ENCODE measurements at regions not wholly inside any gene's neighbourhood (a gene's known extent, or its start where the extent isn't known, plus 50 kb on each side); places are given as distances from the start of the nearest gene placed in this dataset.

DNA sequence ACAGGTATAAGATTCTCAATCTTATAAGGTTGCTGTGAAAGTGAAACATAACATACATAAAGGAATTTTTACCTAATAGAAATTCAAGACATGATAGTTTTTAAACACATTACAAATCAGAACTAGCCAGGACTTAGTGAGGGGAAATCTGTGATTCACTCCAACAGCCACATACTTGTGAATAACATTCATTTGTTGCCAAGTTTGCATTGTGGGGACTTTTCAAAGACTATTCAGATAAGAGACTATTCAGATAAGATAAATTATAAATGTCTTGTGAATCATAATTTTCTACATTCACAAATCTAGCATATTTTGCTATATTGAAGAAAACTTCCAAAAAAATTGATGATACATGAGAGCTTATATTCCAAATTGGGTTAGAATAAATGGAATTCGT lies 345.3 kb upstream of the CDH20 start:
- no peaks in the 10 kb centered on the region for H3K36me3 Mint-ChIP-seq (ENCODE audit: insufficient read depth in 2 of 2)
- no peak for ATAC-seq (replicated peaks in 1 of 2)
- no peaks in the 10 kb centered on the region for H3K4me1 Mint-ChIP-seq (ENCODE audit: low read depth)
- no peaks in the 10 kb centered on the region for H3K27me3 Mint-ChIP-seq (ENCODE audit: low read depth)
- H3K9me3 Mint-ChIP-seq, result peaks cover 5 to 15% of the 10 kb centered on the region in 2 donors
- no peak for DNase-seq
- no peak overlapping the region for H3K4me3 Mint-ChIP-seq
- H3K27ac Mint-ChIP-seq, result no peak overlapping the region

DNA sequence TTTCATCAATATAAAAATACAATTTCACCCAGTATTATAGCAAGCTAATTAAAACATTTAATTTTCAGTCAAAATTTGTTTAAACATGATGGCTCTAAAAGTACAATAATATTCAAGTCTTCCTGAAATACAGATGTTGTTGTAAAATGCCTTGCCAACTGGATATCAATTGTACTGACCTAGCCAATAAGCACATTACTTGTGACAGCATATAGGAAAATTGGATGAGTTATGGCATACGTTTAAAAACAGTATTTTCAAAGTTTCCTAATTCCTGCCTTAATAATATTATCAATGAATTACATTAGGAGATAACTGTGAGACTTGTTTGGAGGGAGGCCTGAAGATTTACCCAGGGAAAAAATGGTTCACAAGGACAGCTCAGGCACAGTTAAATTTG lies 336.9 kb upstream of the CDH20 start:
- no peak overlapping the region for H3K27ac Mint-ChIP-seq
- H3K27me3 Mint-ChIP-seq (ENCODE audit: low read depth), result no peaks in the 10 kb centered on the region
- no peak overlapping the region for H3K4me3 Mint-ChIP-seq
- DNase-seq, result no peak
- H3K9me3 Mint-ChIP-seq, result peaks cover 4 to 9% of the 10 kb centered on the region in 2 donors
- ATAC-seq (replicated peaks in 1 of 2), result no peak
- no peaks in the 10 kb centered on the region for H3K4me1 Mint-ChIP-seq (ENCODE audit: low read depth)
- H3K36me3 Mint-ChIP-seq (ENCODE audit: insufficient read depth in 2 of 2), result peaks cover 0 to 2% of the 10 kb centered on the region in 2 donors

DNA sequence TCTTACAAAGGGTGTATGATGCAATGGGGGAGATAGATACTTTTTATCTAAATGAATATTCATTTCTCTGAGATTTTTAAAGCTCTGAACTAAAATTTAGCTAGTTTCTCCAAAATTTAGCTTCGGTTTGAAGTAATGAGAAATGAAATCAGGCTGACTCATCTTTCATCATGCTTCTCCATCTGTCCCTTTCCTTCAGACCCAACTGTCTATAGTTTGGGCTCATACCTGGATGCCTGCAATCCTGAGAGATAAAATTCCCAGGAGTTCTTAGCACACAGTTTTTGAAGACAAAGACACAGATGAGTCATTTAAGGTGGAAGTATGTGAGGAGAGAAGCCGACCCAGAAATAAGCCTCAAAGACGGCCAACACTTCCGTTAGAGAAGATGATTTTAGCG lies 336.4 kb upstream of the CDH20 start:
- ATAC-seq (replicated peaks in 1 of 2) (no peak), DNase-seq (no peak)
- no peaks in the 10 kb centered on the region for H3K4me1 Mint-ChIP-seq (ENCODE audit: low read depth)
- no peaks in the 10 kb centered on the region for H3K27me3 Mint-ChIP-seq (ENCODE audit: low read depth)
- H3K9me3 Mint-ChIP-seq, result peaks cover 2 to 7% of the 10 kb centered on the region in 2 donors
- H3K27ac Mint-ChIP-seq, result no peak overlapping the region
- no peak overlapping the region for H3K4me3 Mint-ChIP-seq
- H3K36me3 Mint-ChIP-seq (ENCODE audit: insufficient read depth in 2 of 2), result peaks cover 0 to 2% of the 10 kb centered on the region in 2 donors

- Mint-ChIP-seq H3K4me1 (ENCODE audit: low read depth) (no peaks in the 10 kb centered on the region), H3K4me3 (no peak overlapping the region), H3K36me3 (ENCODE audit: insufficient read depth in 2 of 2) (no peaks in the 10 kb centered on the region), H3K27me3 (ENCODE audit: low read depth) (no peaks in the 10 kb centered on the region), H3K27ac (no peak overlapping the region), H3K9me3 (peaks cover 2 to 6% of the 10 kb centered on the region in 2 donors)
- DNase-seq, result no peak
- no peak for ATAC-seq (replicated peaks in 1 of 2)
Observed at GRCh38 chr18:61001138-61001537, 332.1 kb upstream of the CDH20 start.

GRCh38 chr18:61006687-61007224 lies 326.5 kb upstream of the CDH20 start:
- ATAC-seq (replicated peaks in 1 of 2) (no peak), DNase-seq (no peak)
- no peak overlapping the region for H3K4me3 Mint-ChIP-seq
- no peak overlapping the region for H3K27ac Mint-ChIP-seq
- no peaks in the 10 kb centered on the region for H3K4me1 Mint-ChIP-seq (ENCODE audit: low read depth)
- H3K9me3 Mint-ChIP-seq, result peaks cover 2 to 3% of the 10 kb centered on the region in 2 donors
- no peaks in the 10 kb centered on the region for H3K36me3 Mint-ChIP-seq (ENCODE audit: insufficient read depth in 2 of 2)
- H3K27me3 Mint-ChIP-seq (ENCODE audit: low read depth), result no peaks in the 10 kb centered on the region

- ATAC-seq (replicated peaks in 1 of 2) (no peak), DNase-seq (no peak)
- no peak overlapping the region for H3K4me3 Mint-ChIP-seq
- peaks cover 7 to 12% of the 10 kb centered on the region in 2 donors for H3K9me3 Mint-ChIP-seq
- no peaks in the 10 kb centered on the region for H3K36me3 Mint-ChIP-seq (ENCODE audit: insufficient read depth in 2 of 2)
- no peak overlapping the region for H3K27ac Mint-ChIP-seq
- H3K4me1 Mint-ChIP-seq (ENCODE audit: low read depth), result no peaks in the 10 kb centered on the region
- no peaks in the 10 kb centered on the region for H3K27me3 Mint-ChIP-seq (ENCODE audit: low read depth)
Observed at GRCh38 chr18:61019338-61020301, 313.6 kb upstream of the CDH20 start.

DNA sequence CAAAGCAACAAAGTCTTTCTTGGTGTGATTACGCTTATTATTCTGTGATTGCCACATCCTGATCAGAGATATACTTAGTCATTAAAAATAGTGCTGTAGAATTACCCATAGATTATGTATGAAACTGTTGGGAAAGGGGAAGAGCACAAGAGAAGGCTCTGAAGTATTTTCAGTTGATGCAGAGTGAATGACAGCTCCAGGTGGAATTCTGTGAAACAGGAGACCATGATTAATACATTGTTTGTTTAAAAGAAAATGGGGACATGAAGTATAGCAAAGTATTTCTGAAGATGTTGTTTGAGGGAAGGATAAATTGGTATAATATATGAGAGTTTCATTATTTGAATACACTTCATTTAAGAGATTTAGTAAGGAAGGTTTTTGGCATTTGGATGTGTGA lies 307.6 kb upstream of the CDH20 start:
- no peak overlapping the region for H3K27ac Mint-ChIP-seq
- H3K4me1 Mint-ChIP-seq (ENCODE audit: low read depth), result no peaks in the 10 kb centered on the region
- ATAC-seq (replicated peaks in 1 of 2) (no peak), DNase-seq (no peak)
- no peaks in the 10 kb centered on the region for H3K27me3 Mint-ChIP-seq (ENCODE audit: low read depth)
- peaks cover 11 to 14% of the 10 kb centered on the region in 2 donors for H3K9me3 Mint-ChIP-seq
- H3K4me3 Mint-ChIP-seq, result no peak overlapping the region
- H3K36me3 Mint-ChIP-seq (ENCODE audit: insufficient read depth in 2 of 2), result no peaks in the 10 kb centered on the region

DNA sequence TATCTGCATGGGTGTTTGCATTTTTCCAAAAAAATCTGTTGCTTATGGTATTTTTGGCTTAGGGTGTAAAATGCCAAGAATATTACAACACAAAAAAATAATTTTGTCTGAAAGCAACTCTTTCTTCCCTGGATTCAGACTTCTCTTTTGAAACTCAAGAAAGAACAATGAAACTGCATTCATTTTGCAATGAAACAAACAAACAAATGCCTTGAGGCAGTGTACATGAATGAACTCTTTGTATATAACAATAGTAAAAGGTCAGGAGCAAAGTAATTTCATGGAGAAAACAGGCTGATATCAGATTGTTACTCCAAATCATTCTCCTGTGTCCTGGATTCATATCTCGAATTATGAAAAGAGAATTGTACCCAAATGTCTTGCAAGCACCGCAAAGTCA lies 301.6 kb upstream of the CDH20 start:
- DNase-seq (no peak), ATAC-seq (replicated peaks in 1 of 2) (no peak)
- peaks cover 0 to 15% of the 10 kb centered on the region in 2 donors for H3K9me3 Mint-ChIP-seq
- H3K27ac Mint-ChIP-seq, result no peak overlapping the region
- H3K4me1 Mint-ChIP-seq (ENCODE audit: low read depth), result no peaks in the 10 kb centered on the region
- H3K27me3 Mint-ChIP-seq (ENCODE audit: low read depth), result no peaks in the 10 kb centered on the region
- no peak overlapping the region for H3K4me3 Mint-ChIP-seq
- no peaks in the 10 kb centered on the region for H3K36me3 Mint-ChIP-seq (ENCODE audit: insufficient read depth in 2 of 2)

GRCh38 chr18:61034580-61034979 lies 298.6 kb upstream of the CDH20 start:
- Mint-ChIP-seq H3K4me1 (ENCODE audit: low read depth) (no peaks in the 10 kb centered on the region), H3K36me3 (ENCODE audit: insufficient read depth in 2 of 2) (no peaks in the 10 kb centered on the region), H3K4me3 (no peak overlapping the region), H3K27me3 (ENCODE audit: low read depth) (no peaks in the 10 kb centered on the region), H3K9me3 (peaks cover 0 to 7% of the 10 kb centered on the region in 2 donors), H3K27ac (no peak overlapping the region)
- DNase-seq (no peak), ATAC-seq (replicated peaks in 1 of 2) (no peak)

DNA sequence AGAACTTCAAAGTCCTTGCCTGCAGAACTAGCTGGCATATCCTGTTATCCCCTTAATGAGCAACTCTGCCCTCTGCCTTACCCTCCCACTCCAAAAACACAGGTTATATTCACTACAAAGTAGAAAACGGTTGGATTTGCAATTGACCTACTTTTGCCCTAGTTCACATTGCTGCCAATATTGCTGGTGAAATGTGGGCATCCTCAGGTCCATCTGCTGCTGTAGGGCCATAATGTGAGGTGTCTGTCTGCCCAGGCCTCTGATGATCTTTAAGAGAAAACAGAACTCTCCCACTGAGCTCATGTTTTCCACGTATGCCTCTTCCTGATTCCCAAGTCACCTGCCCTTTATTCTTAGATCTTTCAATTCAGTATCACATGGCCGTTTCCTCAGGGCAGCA lies 294.0 kb upstream of the CDH20 start:
- no peaks in the 10 kb centered on the region for H3K27me3 Mint-ChIP-seq (ENCODE audit: low read depth)
- no peak overlapping the region for H3K4me3 Mint-ChIP-seq
- DNase-seq (no peak), ATAC-seq (replicated peaks in 1 of 2) (no peak)
- H3K4me1 Mint-ChIP-seq (ENCODE audit: low read depth), result no peaks in the 10 kb centered on the region
- H3K27ac Mint-ChIP-seq, result no peak overlapping the region
- peaks cover 1 to 2% of the 10 kb centered on the region in 2 donors for H3K9me3 Mint-ChIP-seq
- H3K36me3 Mint-ChIP-seq (ENCODE audit: insufficient read depth in 2 of 2), result no peaks in the 10 kb centered on the region

GRCh38 chr18:61047794-61048193 lies 285.4 kb upstream of the CDH20 start:
- Mint-ChIP-seq H3K4me1 (ENCODE audit: low read depth) (no peaks in the 10 kb centered on the region), H3K27ac (no peak overlapping the region), H3K9me3 (peaks cover 1 to 4% of the 10 kb centered on the region in 2 donors), H3K27me3 (ENCODE audit: low read depth) (no peaks in the 10 kb centered on the region), H3K36me3 (ENCODE audit: insufficient read depth in 2 of 2) (peaks cover 0 to 4% of the 10 kb centered on the region in 2 donors), H3K4me3 (no peak overlapping the region)
- no peak for ATAC-seq (replicated peaks in 1 of 2)
- no peak for DNase-seq

- H3K27ac Mint-ChIP-seq, result no peak overlapping the region
- H3K4me3 Mint-ChIP-seq, result no peak overlapping the region
- DNase-seq (no peak), ATAC-seq (replicated peaks in 1 of 2) (no peak)
- no peaks in the 10 kb centered on the region for H3K27me3 Mint-ChIP-seq (ENCODE audit: low read depth)
- peaks cover 0 to 6% of the 10 kb centered on the region in 2 donors for H3K9me3 Mint-ChIP-seq
- H3K36me3 Mint-ChIP-seq (ENCODE audit: insufficient read depth in 2 of 2), result no peaks in the 10 kb centered on the region
- H3K4me1 Mint-ChIP-seq (ENCODE audit: low read depth), result no peaks in the 10 kb centered on the region
Observed at GRCh38 chr18:61057443-61057842, 275.8 kb upstream of the CDH20 start.

- Mint-ChIP-seq H3K27ac (no peak overlapping the region), H3K4me1 (ENCODE audit: low read depth) (no peaks in the 10 kb centered on the region), H3K9me3 (no peaks in the 10 kb centered on the region), H3K36me3 (ENCODE audit: insufficient read depth in 2 of 2) (no peaks in the 10 kb centered on the region), H3K4me3 (no peak overlapping the region), H3K27me3 (ENCODE audit: low read depth) (no peaks in the 10 kb centered on the region)
- DNase-seq, result no peak
- no peak for ATAC-seq (replicated peaks in 1 of 2)
Observed at GRCh38 chr18:61062258-61062657, 271.0 kb upstream of the CDH20 start.

Measured in activated T-cell treated with anti-CD3 and anti-CD28 coated beads, Interleukin-2, amount 50 U/mL, for 72 hours (primary cell).